GM13977 (cell line): ENCODE measurements at regions not wholly inside any gene's neighbourhood (a gene's known extent, or its start where the extent isn't known, plus 50 kb on each side); places are given as distances from the start of the nearest gene placed in this dataset.

Source experiments
- DNase-seq: peaks from one replicate; pipeline ENCODE4 v3.0.0; 2012; ENCODE audit warnings: low spot score
- in situ Hi-C: fragments of 300-500 bp; cut with MboI; formaldehyde crosslinking; loops from one replicate; pipeline ENCODE4 v1.12.0; 2022; ENCODE audit warnings: low sequenced_read_pairs, low pct_unique_long_range_greater_than_20kb, mixed read lengths, inconsistent platforms; ENCODE audit not compliant: unreplicated experiment
- TF ChIP-seq, protein P1 (sequence below): IDR thresholded peaks from 2 replicates; pipeline ENCODE4 v1.5.1; 2012; ENCODE audit warnings: mild to moderate bottlenecking, control low read depth; ENCODE audit not compliant: insufficient read depth; ENCODE audit errors: extremely low read depth, missing control alignments

DNA sequence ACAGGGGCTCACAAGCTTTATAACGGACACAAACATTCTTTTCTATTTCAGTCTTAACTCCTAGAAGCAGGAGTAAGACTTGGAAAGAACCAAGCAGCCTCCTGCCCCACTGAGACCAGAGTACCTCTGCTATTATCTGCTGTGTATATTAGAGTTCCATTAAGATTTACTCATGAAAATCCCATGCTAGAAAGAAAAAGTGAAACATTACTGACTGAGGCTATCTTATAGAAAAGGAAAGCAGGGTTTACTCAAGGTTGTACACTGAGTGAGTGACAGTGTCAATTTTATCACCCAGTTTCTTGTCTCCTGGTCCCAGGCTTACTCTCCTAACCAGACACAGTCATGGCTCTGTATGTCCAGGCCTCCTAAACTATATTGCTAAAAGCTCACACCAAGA lies 97.9 kb upstream of the SOX2 start:
- no peak for DNase-seq
- in situ Hi-C loops = no loop called here
- TF ChIP-seq, protein P1, sequence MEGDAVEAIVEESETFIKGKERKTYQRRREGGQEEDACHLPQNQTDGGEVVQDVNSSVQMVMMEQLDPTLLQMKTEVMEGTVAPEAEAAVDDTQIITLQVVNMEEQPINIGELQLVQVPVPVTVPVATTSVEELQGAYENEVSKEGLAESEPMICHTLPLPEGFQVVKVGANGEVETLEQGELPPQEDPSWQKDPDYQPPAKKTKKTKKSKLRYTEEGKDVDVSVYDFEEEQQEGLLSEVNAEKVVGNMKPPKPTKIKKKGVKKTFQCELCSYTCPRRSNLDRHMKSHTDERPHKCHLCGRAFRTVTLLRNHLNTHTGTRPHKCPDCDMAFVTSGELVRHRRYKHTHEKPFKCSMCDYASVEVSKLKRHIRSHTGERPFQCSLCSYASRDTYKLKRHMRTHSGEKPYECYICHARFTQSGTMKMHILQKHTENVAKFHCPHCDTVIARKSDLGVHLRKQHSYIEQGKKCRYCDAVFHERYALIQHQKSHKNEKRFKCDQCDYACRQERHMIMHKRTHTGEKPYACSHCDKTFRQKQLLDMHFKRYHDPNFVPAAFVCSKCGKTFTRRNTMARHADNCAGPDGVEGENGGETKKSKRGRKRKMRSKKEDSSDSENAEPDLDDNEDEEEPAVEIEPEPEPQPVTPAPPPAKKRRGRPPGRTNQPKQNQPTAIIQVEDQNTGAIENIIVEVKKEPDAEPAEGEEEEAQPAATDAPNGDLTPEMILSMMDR = no peak

DNA sequence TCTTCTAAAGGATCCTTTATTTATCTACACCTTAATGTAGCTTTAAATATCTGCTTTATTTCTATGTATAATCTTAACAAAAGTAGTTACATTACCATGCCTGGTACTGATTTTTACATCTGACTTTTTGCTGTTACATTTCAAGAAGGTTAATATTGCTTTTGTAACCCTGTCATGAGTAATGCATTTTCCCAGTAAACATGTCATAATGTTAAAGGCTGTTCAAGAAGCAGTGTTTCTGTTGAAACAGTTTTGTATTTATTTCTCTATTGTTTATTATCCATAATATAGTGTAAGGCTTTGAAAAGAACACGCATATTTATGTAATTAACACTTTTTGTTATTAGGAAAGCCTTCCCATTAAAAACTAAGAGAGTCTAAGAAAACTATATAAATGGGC lies 98.5 kb upstream of the SOX2 start:
- TF ChIP-seq, protein P1 = no peak
- in situ Hi-C loops = no loop called here
- DNase-seq = no peak

- in situ Hi-C loops = no loop called here
- no peak for DNase-seq
- TF ChIP-seq, protein P1 = no peak
Observed at GRCh38 chr3:181610973-181611265, 100.8 kb upstream of the SOX2 start.

DNA sequence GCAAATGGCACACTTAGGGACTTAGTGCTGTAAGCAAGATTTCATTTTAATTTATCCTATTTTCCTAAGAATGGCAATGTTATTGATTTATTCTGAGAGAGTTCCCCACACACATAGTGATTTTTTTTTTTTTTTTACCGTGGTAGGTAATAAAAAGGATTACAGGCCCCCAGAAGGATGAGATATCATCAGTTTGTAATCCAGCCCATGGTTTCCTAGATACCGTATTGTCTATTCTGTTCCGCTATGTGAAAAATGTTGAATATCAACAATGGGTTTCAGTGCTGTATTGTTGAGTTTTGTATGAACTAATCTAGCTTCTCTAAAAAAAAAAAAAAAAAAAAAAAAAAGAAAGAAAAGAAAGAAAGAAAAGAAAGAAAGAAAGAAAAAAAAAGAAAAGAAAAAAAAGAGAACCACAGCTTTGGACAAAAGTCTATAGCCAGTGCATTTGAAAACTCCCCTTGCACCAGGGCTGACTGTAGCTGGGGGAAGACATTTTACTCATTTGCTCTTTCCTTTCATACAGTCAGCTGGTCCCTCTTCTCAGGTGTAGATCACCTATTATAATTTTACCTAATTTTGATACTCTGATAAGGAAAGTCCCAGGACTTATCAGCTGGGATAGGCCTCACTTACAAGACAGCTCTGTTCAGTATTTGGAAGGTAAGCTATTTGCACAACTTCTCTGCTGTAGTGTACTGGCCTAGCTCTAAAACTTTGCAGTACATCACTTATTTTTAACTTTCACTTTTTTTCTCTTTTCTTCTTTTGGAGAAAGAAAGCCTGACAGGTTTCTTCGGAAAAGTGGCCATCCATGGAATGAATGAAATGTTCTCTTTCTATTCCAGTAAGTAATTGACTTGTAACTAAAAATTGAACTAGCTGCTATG lies 101.4 kb upstream of the SOX2 start:
- in situ Hi-C loops = no loop called here
- TF ChIP-seq, protein P1 = no peak
- DNase-seq = no peak

GRCh38 chr3:181609030-181609767 lies 102.5 kb upstream of the SOX2 start:
- DNase-seq = no peak
- TF ChIP-seq, protein P1 = no peak
- in situ Hi-C loops = no loop called here

- TF ChIP-seq, protein P1 = no peak
- no peak for DNase-seq
Observed at GRCh38 chr3:181604267-181604666, 107.5 kb upstream of the SOX2 start.

More at GRCh38 chr3:181604267-181604666, 107.5 kb upstream of the SOX2 start:
- in situ Hi-C loops = no loop called here
